Heart left ventricle (tissue), 16 donors: ENCODE measurements at regions not wholly inside any gene's neighbourhood (a gene's known extent, or its start where the extent isn't known, plus 50 kb on each side); places are given as distances from the start of the nearest gene placed in this dataset.

Experiments
- ATAC-seq, 4 donors: fragments of 200-7000 bp; cut with Tn5 transposase; one replicate each; pipeline ENCODE4 v1.9.1; 2020 to 2022; ENCODE audit warnings: moderate library complexity in 4 of 4, mild to moderate bottlenecking in 3 of 4, moderate number of reproducible peaks in 1 of 4
- DNase-seq, 5 donors: peaks; one replicate each; pipeline ENCODE4 v3.0.0-alpha.2; 2020
- H3K27ac ChIP-seq, 12 donors: fragments of 200-600 bp; sonication (generic) in 4 of 12; one replicate each; pipeline versions ENCODE4 v1.5.0 to v1.8.0; 2016 to 2022; ENCODE audit warnings: mild to moderate bottlenecking in 2 of 12
- H3K27me3 ChIP-seq, 9 donors: fragments of 200-600 bp; sonication (generic) in 2 of 9; one replicate each; pipeline versions ENCODE4 v1.5.1 to v1.8.0; 2016 to 2022; ENCODE audit warnings: mild to moderate bottlenecking in 3 of 9
- H3K36me3 ChIP-seq, 9 donors: fragments of 200-600 bp; sonication (generic) in 2 of 9; one replicate each; pipeline versions ENCODE4 v1.5.0 to v1.8.0; 2018 to 2022; ENCODE audit warnings: mild to moderate bottlenecking in 2 of 9
- H3K4me1 ChIP-seq, 12 donors: fragments of 200-600 bp; sonication (generic) in 4 of 12; one replicate each; pipeline versions ENCODE4 v1.5.0 to v1.8.0; 2016 to 2022; ENCODE audit warnings: mild to moderate bottlenecking in 3 of 12
- H3K4me3 ChIP-seq, 12 donors: fragments of 200-600 bp; sonication (generic) in 4 of 12; one replicate each; pipeline versions ENCODE4 v1.5.0 to v1.8.0; 2017 to 2022; ENCODE audit warnings: mild to moderate bottlenecking in 9 of 12, moderate library complexity in 4 of 12
- H3K9me3 ChIP-seq, 12 donors: fragments of 200-600 bp; sonication (generic) in 4 of 12; one replicate each; pipeline versions ENCODE4 v1.5.0 to v1.8.0; 2016 to 2022; ENCODE audit warnings: mild to moderate bottlenecking in 1 of 12
- POLR2A ChIP-seq, 2 donors: fragments of 450-650 bp; IDR thresholded peaks; one replicate each; pipeline ENCODE4 v1.6.1; 2017; ENCODE audit warnings: antibody characterized with exemption in 2 of 2, mild to moderate bottlenecking in 2 of 2, moderate library complexity in 2 of 2
- WGBS, 4 donors: extraction: QIAGEN DNeasy Blood & Tissue Kit in 2 of 4; methylation state at CpG; one replicate each; pipeline versions ENCODE4 v1.1.5 to v1.1.7; 2013 to 2018; 5-methylcytosine and 5-hydroxymethylcytosine counted together
- intact Hi-C, 10 donors: fragments of 100-400 bp; cut with DNase I; formaldehyde crosslinking; loops; one replicate each; pipeline versions ENCODE4 v1.11.1 to v1.14.2; 2022
- TF ChIP-seq, protein P1 (sequence below), 12 donors: fragments of 200-600 bp; sonication (generic) in 4 of 12; IDR thresholded peaks; one replicate each; pipeline versions ENCODE4 v1.5.0 to v1.8.0; 2018 to 2022; ENCODE audit warnings: antibody characterized with exemption in 12 of 12, mild to moderate bottlenecking in 5 of 12
- donor health status: ischemic (EF 13 %, LVEDD 7.1; RV severe dilation, severe dysfunction).
- donor health status: healthy with polysubstance abuse.
- donor health status: DM: no; HTN: yes; CAD: no.
- donor health status: DM: no; HTN: no; CAD: no.
- donor health status: ischemic (EF 25% LVEDD 6.9; RV normal size, moderate dysfunction).
- donor health status: ischemic (EF 25% LVEDD 5.7; RV mildly dilated, moderate dysfunction).
- donor health status: healthy.
- donor health status: DM: yes; HTN: yes; CAD: no.
- donor health status: ischemic (EF 35%, LVEDD 5.7; RV mildly dilated, moderate dysfunction).
- donor health status: nonischemic (EF 11% LVEDD 7.7; RV severe dilation, severe dysfunction).
- donor health status: DM: yes; HTN: yes; CAD: no.
- donor health status: PGD.
- donor health status: ischemic (EF 29% LVEDD 5.4; RV normal size, mild dysfunction).
- donor health status: nonischemic (EF 23%, LVEDD 6.1; RV moderate dilation, normal function).

DNA sequence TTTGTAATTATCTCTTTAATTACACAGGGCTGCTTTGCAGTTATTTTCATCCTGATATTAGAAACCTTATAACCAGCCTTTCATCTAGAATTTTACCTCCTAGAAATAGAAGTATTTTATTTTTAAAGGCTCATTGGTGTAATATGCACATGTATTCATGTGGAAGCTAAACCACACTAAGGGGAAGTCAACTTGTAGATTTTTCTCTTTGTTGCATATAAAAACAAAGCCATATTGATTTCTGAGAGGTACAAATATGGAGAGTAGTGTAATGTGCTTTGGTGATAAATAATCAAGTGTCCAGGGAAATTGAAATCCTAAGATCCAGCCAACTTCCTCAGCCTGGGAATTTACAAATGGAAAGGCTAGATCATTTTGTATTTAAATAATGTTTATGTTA, 301.2 kb downstream of the LRATD1 start:
- no peak for DNase-seq
- ATAC-seq, result no peak
- H3K4me1 ChIP-seq, result no peaks in the 10 kb centered on the region
- intact Hi-C loops, result no loop called here
- H3K27ac ChIP-seq, result no peak overlapping the region
- H3K36me3 ChIP-seq, result no peaks in the 10 kb centered on the region
- peaks cover 0 to 11% (median 2%) of the 10 kb centered on the region in 12 donors for H3K9me3 ChIP-seq
- TF ChIP-seq, protein P1, sequence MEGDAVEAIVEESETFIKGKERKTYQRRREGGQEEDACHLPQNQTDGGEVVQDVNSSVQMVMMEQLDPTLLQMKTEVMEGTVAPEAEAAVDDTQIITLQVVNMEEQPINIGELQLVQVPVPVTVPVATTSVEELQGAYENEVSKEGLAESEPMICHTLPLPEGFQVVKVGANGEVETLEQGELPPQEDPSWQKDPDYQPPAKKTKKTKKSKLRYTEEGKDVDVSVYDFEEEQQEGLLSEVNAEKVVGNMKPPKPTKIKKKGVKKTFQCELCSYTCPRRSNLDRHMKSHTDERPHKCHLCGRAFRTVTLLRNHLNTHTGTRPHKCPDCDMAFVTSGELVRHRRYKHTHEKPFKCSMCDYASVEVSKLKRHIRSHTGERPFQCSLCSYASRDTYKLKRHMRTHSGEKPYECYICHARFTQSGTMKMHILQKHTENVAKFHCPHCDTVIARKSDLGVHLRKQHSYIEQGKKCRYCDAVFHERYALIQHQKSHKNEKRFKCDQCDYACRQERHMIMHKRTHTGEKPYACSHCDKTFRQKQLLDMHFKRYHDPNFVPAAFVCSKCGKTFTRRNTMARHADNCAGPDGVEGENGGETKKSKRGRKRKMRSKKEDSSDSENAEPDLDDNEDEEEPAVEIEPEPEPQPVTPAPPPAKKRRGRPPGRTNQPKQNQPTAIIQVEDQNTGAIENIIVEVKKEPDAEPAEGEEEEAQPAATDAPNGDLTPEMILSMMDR (IDR thresholded peaks at IDR 0.05), result no peak
- H3K27me3 ChIP-seq, result no peaks in the 10 kb centered on the region
- H3K4me3 ChIP-seq, result no peak overlapping the region

GRCh38 chr2:14936426-14936825, 303.9 kb downstream of the LRATD1 start:
- no peak overlapping the region for H3K4me3 ChIP-seq
- no peak overlapping the region for H3K27ac ChIP-seq
- H3K36me3 ChIP-seq, result no peaks in the 10 kb centered on the region
- 15 to 23% (median 20%) methylated on average over 3 of the region's 3 CpGs for WGBS, 4 donors
- no peaks in the 10 kb centered on the region for H3K27me3 ChIP-seq
- no peaks in the 10 kb centered on the region for H3K4me1 ChIP-seq
- DNase-seq (no peak), ATAC-seq (no peak)
- intact Hi-C loops, result no loop called here
- TF ChIP-seq, protein P1 (IDR thresholded peaks at IDR 0.05), result no peak
- no peak for TF ChIP-seq POLR2A (IDR thresholded peaks at IDR 0.05)
- H3K9me3 ChIP-seq, result peaks cover 0 to 17% (median 3%) of the 10 kb centered on the region in 12 donors

GRCh38 chr2:14937336-14937735, 304.8 kb downstream of the LRATD1 start:
- Histone ChIP-seq H3K9me3 (peaks cover 0 to 17% (median 3%) of the 10 kb centered on the region in 12 donors), H3K4me3 (no peak overlapping the region), H3K27ac (no peak overlapping the region), H3K4me1 (no peaks in the 10 kb centered on the region), H3K27me3 (no peaks in the 10 kb centered on the region), H3K36me3 (no peaks in the 10 kb centered on the region)
- intact Hi-C loops, result no loop called here
- ATAC-seq (no peak), DNase-seq (no peak)
- 82 to 94% (median 86%) methylated on average over 3 of the region's 3 CpGs for WGBS, 4 donors
- TF ChIP-seq POLR2A (IDR thresholded peaks at IDR 0.05), result no peak
- TF ChIP-seq, protein P1 (IDR thresholded peaks at IDR 0.05), result no peak

DNA sequence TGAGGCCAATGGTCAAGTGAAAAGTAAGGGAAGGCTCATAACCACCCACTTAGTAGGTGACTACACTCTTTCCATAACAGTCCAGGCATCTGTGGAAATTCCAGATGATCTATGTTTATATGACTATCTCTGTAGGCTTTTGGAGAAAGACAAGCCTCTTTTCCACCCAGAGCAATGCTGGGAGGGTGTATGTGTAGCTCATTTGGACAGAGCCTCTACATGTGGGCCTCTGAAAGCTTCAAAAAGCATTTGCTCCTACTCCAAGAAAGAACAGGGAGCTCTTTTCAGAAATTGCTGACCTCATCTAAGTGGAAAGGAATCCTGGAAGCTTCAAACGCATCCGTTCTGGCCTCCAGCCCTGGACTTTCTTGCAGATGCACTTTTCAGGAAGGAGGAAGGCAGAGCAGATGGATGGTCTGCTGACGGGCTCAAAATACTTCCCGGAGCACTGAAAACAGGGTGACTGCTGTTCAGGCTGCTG, 308.7 kb downstream of the LRATD1 start:
- ATAC-seq (peak in 2 of 4 donors; percentile 41 to 72), DNase-seq (peak in 2 of 5 donors; percentile 33 to 38)

More for the DNA sequence above, 308.7 kb downstream of the LRATD1 start:
- Histone ChIP-seq H3K27me3 (no peaks in the 10 kb centered on the region), H3K27ac (no peak overlapping the region), H3K36me3 (no peaks in the 10 kb centered on the region), H3K4me3 (no peak overlapping the region), H3K4me1 (no peaks in the 10 kb centered on the region), H3K9me3 (peaks cover 0 to 19% (median 3%) of the 10 kb centered on the region in 12 donors)
- TF ChIP-seq POLR2A (IDR thresholded peaks at IDR 0.05), result no peak
- TF ChIP-seq, protein P1 (IDR thresholded peaks at IDR 0.05), result no peak
- 43 to 68% (median 57%) methylated on average over 3 to 4 of the region's 4 CpGs for WGBS, 4 donors
- intact Hi-C loops, result no loop called here
